SK-N-SH (cell line): ENCODE measurements at regions not wholly inside any gene's neighbourhood (a gene's known extent, or its start where the extent isn't known, plus 50 kb on each side); places are given as distances from the start of the nearest gene placed in this dataset.

Experiments used
- CTCF ChIA-PET: fragments of 300-600, 350-600 bp; formaldehyde crosslinking; extraction: SDS; loops from one replicate; lab custom pipeline; 2021; lab: Yijun Ruan, JAX
- POLR2A ChIA-PET: fragments of 350-600 bp; sonication (Branson Sonifier 250); formaldehyde crosslinking; extraction: SDS; loops from one replicate; lab custom pipeline; 2020; ENCODE audit warnings: antibody characterized with exemption, inconsistent platforms; lab: Yijun Ruan, JAX
- DNase-seq: peaks from one replicate; pipeline ENCODE4 v3.0.0; 2012
- H2AFZ ChIP-seq: fragments of 200-600 bp; sonication (generic); 2 replicates; pipeline ENCODE4 v1.8.1; 2016; ENCODE audit warnings: antibody characterized with exemption, mild to moderate bottlenecking, low read depth
- H3F3A ChIP-seq: fragments of 200-600 bp; sonication (generic); replicated peaks from 2 replicates; pipeline ENCODE3; 2016; ENCODE audit warnings: antibody characterized with exemption, mild to moderate bottlenecking; ENCODE audit not compliant: insufficient read depth
- H3K27ac ChIP-seq, 2 experiments: fragments of 200-500 bp in 1 of 2; fragments of 200-600 bp in 1 of 2; sonication (Bioruptor generic) in 1 of 2; sonication (generic), shearing (Covaris generic) in 1 of 2; 2 replicates each; pipeline versions ENCODE4 v1.5.1 to v1.6.1; 2014 to 2016; ENCODE audit warnings: low read depth in 2 of 2, inconsistent platforms in 1 of 2, low read length in 1 of 2, mild to moderate bottlenecking in 1 of 2, mixed read lengths in 1 of 2
- H3K27me3 ChIP-seq: fragments of 200-600 bp; sonication (generic), shearing (Covaris generic); 2 replicates; pipeline ENCODE4 v1.6.1; 2016; ENCODE audit warnings: mixed run types; ENCODE audit not compliant: insufficient read depth
- H3K36me3 ChIP-seq, 2 experiments: fragments of 200-500 bp in 1 of 2; fragments of 200-600 bp in 1 of 2; sonication (Bioruptor generic) in 1 of 2; sonication (generic) in 1 of 2; replicated peaks in 1 of 2; 2 replicates each; pipeline versions ENCODE3 to v1.5.1; 2014 to 2016; ENCODE audit warnings: low read length in 1 of 2, mild to moderate bottlenecking in 1 of 2; ENCODE audit not compliant: insufficient read depth in 2 of 2, control insufficient read depth in 1 of 2
- H3K4me1 ChIP-seq, 2 experiments: fragments of 200-500 bp in 1 of 2; fragments of 200-600 bp in 1 of 2; sonication (Bioruptor generic) in 1 of 2; sonication (generic), shearing (Covaris generic) in 1 of 2; 2 replicates each; pipeline versions ENCODE4 v1.5.1 to v1.6.1; 2014 to 2016; ENCODE audit warnings: low read depth in 1 of 2, low read length in 1 of 2, mixed run types in 1 of 2; ENCODE audit not compliant: insufficient read depth in 2 of 2, control insufficient read depth in 1 of 2
- H3K4me2 ChIP-seq: fragments of 200-600 bp; sonication (generic), shearing (Covaris generic); 2 replicates; pipeline ENCODE4 v1.6.1; 2017; ENCODE audit warnings: mixed run types
- H3K4me3 ChIP-seq, 2 experiments: fragments of 200-500 bp in 1 of 2; fragments of 200-600 bp in 1 of 2; sonication (Bioruptor generic) in 1 of 2; sonication (generic), shearing (Covaris generic) in 1 of 2; 2 replicates each; pipeline versions ENCODE4 v1.5.1 to v1.8.1; 2014 to 2016; ENCODE audit warnings: low read depth in 2 of 2, inconsistent platforms in 1 of 2, low read length in 1 of 2, mild to moderate bottlenecking in 1 of 2, mixed read lengths in 1 of 2, moderate library complexity in 1 of 2
- H3K79me2 ChIP-seq: fragments of 200-600 bp; sonication (generic); 2 replicates; pipeline ENCODE4 v1.8.1; 2017; ENCODE audit warnings: mild to moderate bottlenecking; ENCODE audit not compliant: insufficient read depth
- H3K9ac ChIP-seq: fragments of 200-600 bp; sonication (generic); 2 replicates; pipeline ENCODE4 v1.6.1; 2017; ENCODE audit warnings: mixed run types
- H3K9me2 ChIP-seq: fragments of 200-600 bp; sonication (generic); 2 replicates; pipeline ENCODE4 v1.6.1; 2017; ENCODE audit warnings: mixed run types
- H3K9me3 ChIP-seq: fragments of 200-600 bp; sonication (generic); 2 replicates; pipeline ENCODE4 v1.6.1; 2017; ENCODE audit warnings: mixed run types, mild to moderate bottlenecking, moderate library complexity
- H4K20me1 ChIP-seq: fragments of 200-600 bp; sonication (generic); 2 replicates; pipeline ENCODE4 v1.6.1; 2017; ENCODE audit warnings: mild to moderate bottlenecking, mixed run types; ENCODE audit not compliant: insufficient read depth
- CHD2 ChIP-seq: fragments of 150-350 bp; IDR thresholded peaks from 2 replicates; pipeline ENCODE4 v1.6.1; 2018; ENCODE audit warnings: low read length; ENCODE audit not compliant: partially characterized antibody
- ELF1 ChIP-seq: IDR thresholded peaks from 2 replicates; pipeline ENCODE4 v1.4.0; 2012
- EZH2phosphoT487 ChIP-seq: fragments of 200-600 bp; sonication (generic); IDR thresholded peaks from 2 replicates; pipeline ENCODE4 v1.6.1; 2017; ENCODE audit warnings: low read depth, mixed run types, mild to moderate bottlenecking, antibody characterized with exemption, moderate library complexity, borderline replicate concordance
- FOSL2 ChIP-seq: IDR thresholded peaks from 2 replicates; pipeline ENCODE4 v1.4.0; 2012; ENCODE audit warnings: low read depth, mild to moderate bottlenecking, moderate library complexity, borderline replicate concordance
- FOXJ3 ChIP-seq: sonication (generic); formaldehyde crosslinking; IDR thresholded peaks from 2 replicates; pipeline ENCODE4 v1.5.1; 2020; ENCODE audit warnings: mild to moderate bottlenecking, missing genetic modification reagents
- FOXM1 ChIP-seq: IDR thresholded peaks from 2 replicates; pipeline ENCODE4 v1.4.0; 2012; ENCODE audit warnings: low read depth, mild to moderate bottlenecking
- GABPA ChIP-seq: IDR thresholded peaks from 2 replicates; pipeline ENCODE4 v1.4.0; 2012; ENCODE audit warnings: low read depth, mild to moderate bottlenecking
- GATA2 ChIP-seq: sonication (generic); formaldehyde crosslinking; IDR thresholded peaks from 2 replicates; pipeline ENCODE4 v1.5.0; 2020; ENCODE audit warnings: mild to moderate bottlenecking, missing genetic modification reagents
- JUND ChIP-seq: IDR thresholded peaks from 2 replicates; pipeline ENCODE4 v1.4.0; 2012
- MAX ChIP-seq: IDR thresholded peaks from 2 replicates; pipeline ENCODE4 v1.4.0; 2012; ENCODE audit warnings: low read depth
- MEF2A ChIP-seq: IDR thresholded peaks from 2 replicates; pipeline ENCODE4 v1.4.0; 2012; ENCODE audit warnings: low read depth, borderline replicate concordance
- POLR2AphosphoS5 ChIP-seq: IDR thresholded peaks from 2 replicates; pipeline ENCODE4 v1.6.1; 2012; ENCODE audit warnings: low read depth, low read length
- RCOR1 ChIP-seq: fragments of 150-350 bp; IDR thresholded peaks from 2 replicates; pipeline ENCODE4 v1.6.1; 2017; ENCODE audit warnings: antibody characterized with exemption, low read length
- SIN3A ChIP-seq: IDR thresholded peaks from 2 replicates; pipeline ENCODE4 v1.6.1; 2012; ENCODE audit warnings: low read depth, mild to moderate bottlenecking, low read length, moderate library complexity, borderline replicate concordance
- SMC3 ChIP-seq: IDR thresholded peaks from 2 replicates; pipeline ENCODE4 v1.6.1; 2012; ENCODE audit warnings: low read depth, low read length, improper control_type of control experiment
- TAF1 ChIP-seq: IDR thresholded peaks from 2 replicates; pipeline ENCODE4 v1.6.1; 2012; ENCODE audit warnings: low read depth, mild to moderate bottlenecking, low read length, moderate library complexity, borderline replicate concordance
- USF1 ChIP-seq: IDR thresholded peaks from 2 replicates; pipeline ENCODE4 v1.4.0; 2012; ENCODE audit warnings: low read depth, borderline replicate concordance
- USF2 ChIP-seq: fragments of 150-350 bp; IDR thresholded peaks from 2 replicates; pipeline ENCODE4 v1.6.1; 2017; ENCODE audit warnings: antibody characterized with exemption, low read length, low read depth, borderline replicate concordance
- YY1 ChIP-seq: IDR thresholded peaks from 2 replicates; pipeline ENCODE4 v1.4.0; 2012; ENCODE audit warnings: low read depth, mild to moderate bottlenecking
- ZBTB33 ChIP-seq: IDR thresholded peaks from 2 replicates; pipeline ENCODE4 v1.4.0; 2012; ENCODE audit warnings: low read depth, borderline replicate concordance
- WGBS: methylation state at CpG from one replicate; pipeline ENCODE4 v1.1.6; 2017; ENCODE audit warnings: low lambda C conversion rate; 5-methylcytosine and 5-hydroxymethylcytosine counted together

- no peak overlapping the region for H3K27ac ChIP-seq
- CTCF ChIA-PET, result no interaction called here
- 29% methylated on average over 14 of the region's 18 CpGs for WGBS
- H2AFZ ChIP-seq, result no peak overlapping the region
- H3K4me2 ChIP-seq, result no peak overlapping the region
- H3K36me3 ChIP-seq, result no peaks in the 10 kb centered on the region
- DNase-seq, result no peak
- no peaks in the 10 kb centered on the region for H3F3A ChIP-seq
- no peak overlapping the region for H3K4me3 ChIP-seq
- POLR2A ChIA-PET, result no interaction called here
- no peaks in the 10 kb centered on the region for H3K4me1 ChIP-seq
- H3K9ac ChIP-seq, result no peak overlapping the region
- no peaks in the 10 kb centered on the region for H4K20me1 ChIP-seq
- H3K9me3 ChIP-seq, result no peaks in the 10 kb centered on the region
- no peaks in the 10 kb centered on the region for H3K9me2 ChIP-seq
- TF ChIP-seq SIN3A (no peak), ZBTB33 (no peak), EZH2phosphoT487 (no peak), POLR2AphosphoS5 (no peak), FOXJ3 (CRISPR knock-in tag) (no peak), GABPA (no peak), FOXM1 (no peak), ELF1 (no peak), MAX (no peak), FOSL2 (no peak), YY1 (no peak), USF2 (no peak)
- TF ChIP-seq, all 33 proteins: peak for 0
- no peaks in the 10 kb centered on the region for H3K79me2 ChIP-seq
- H3K27me3 ChIP-seq, result no peaks in the 10 kb centered on the region
Observed at GRCh38 chr10:130481076-130481930, 345.1 kb downstream of the GLRX3 start.

GRCh38 chr10:130481936-130482335 lies 345.7 kb downstream of the GLRX3 start:
- no peaks in the 10 kb centered on the region for H3F3A ChIP-seq
- no peaks in the 10 kb centered on the region for H3K36me3 ChIP-seq
- ChIA-PET CTCF (interaction anchor here (1.6 kb wide), 1 partner anchor 291 kb away, joined by 6 read pairs; no protein-coding TSS in a partner anchor), POLR2A (no interaction called here)
- no peak overlapping the region for H3K9ac ChIP-seq
- H3K27me3 ChIP-seq, result no peaks in the 10 kb centered on the region
- no peaks in the 10 kb centered on the region for H3K9me2 ChIP-seq
- H3K9me3 ChIP-seq, result no peaks in the 10 kb centered on the region
- no peaks in the 10 kb centered on the region for H3K79me2 ChIP-seq
- no peak overlapping the region for H3K27ac ChIP-seq
- no peak overlapping the region for H2AFZ ChIP-seq
- H3K4me1 ChIP-seq, result no peaks in the 10 kb centered on the region
- H3K4me2 ChIP-seq, result no peak overlapping the region
- H4K20me1 ChIP-seq, result no peaks in the 10 kb centered on the region
- no peak overlapping the region for H3K4me3 ChIP-seq
- WGBS, result 65% methylated on average over 9 of the region's 11 CpGs
- DNase-seq, result no peak
- TF ChIP-seq GATA2 (CRISPR knock-in tag) (no peak), TAF1 (no peak), MAX (no peak), MEF2A (no peak), JUND (no peak), FOXJ3 (CRISPR knock-in tag) (no peak), RCOR1 (no peak), CHD2 (no peak), USF1 (no peak), ZBTB33 (no peak), YY1 (no peak), SMC3 (no peak)
